K562 (cell line): ENCODE measurements at regions not wholly inside any gene's neighbourhood (a gene's known extent, or its start where the extent isn't known, plus 50 kb on each side); places are given as distances from the start of the nearest gene placed in this dataset.

ENCODE experiments used
- ATAC-seq: fragments of 200-7000 bp; cut with Tn5 transposase; 3 replicates; pipeline ENCODE4 v1.9.1; 2020; ENCODE audit warnings: moderate library complexity
- BruUV-seq: library from RNA; stranded (reverse); fragments of 400-500 nt; replicated peaks from 2 replicates; lab custom pipeline; 2021; lab: Mats Ljungman, UMichigan
- CTCF ChIA-PET: fragments of 300-600 bp; formaldehyde crosslinking; extraction: SDS; loops from one replicate; lab custom pipeline; 2021; ENCODE audit warnings: low intra/inter-chr PET ratio; lab: Yijun Ruan, JAX
- POLR2A ChIA-PET: fragments of 300-600, 350-650 bp; sonication (Branson Sonifier 250); formaldehyde crosslinking; extraction: SDS; loops from one replicate; lab custom pipeline; 2021; ENCODE audit warnings: antibody characterized with exemption, inconsistent platforms; lab: Yijun Ruan, JAX
- DNase-seq, 4 experiments: peaks; one replicate each; pipeline versions ENCODE4 v3.0.0 to v3.0.0-alpha.2; 2011 to 2018; ENCODE audit warnings: low spot score in 3 of 4, mixed read lengths in 3 of 4; ENCODE audit errors: extremely low read depth in 1 of 4
- FAIRE-seq: peaks from 2 replicates; lab custom pipeline; 2011; peaks lifted over from hg19 to GRCh38; lab: Jason Lieb, UNC
- H2AFZ ChIP-seq: 2 replicates; pipeline ENCODE4 v1.6.0; 2011; ENCODE audit warnings: low read depth, low read length, control low read depth, inconsistent platforms
- H3K27ac ChIP-seq: fragments of 200-600 bp; 3 replicates; pipeline ENCODE4 v1.8.0; 2011; ENCODE audit warnings: low read depth, mild to moderate bottlenecking, control low read depth, inconsistent platforms, low read length, moderate library complexity, mixed read lengths; ENCODE audit errors: extremely low read depth
- H3K27me3 ChIP-seq, 2 experiments: fragments of 300-600 bp in 1 of 2; 2 replicates in 1 of 2; 3 replicates in 1 of 2; pipeline versions ENCODE4 v1.6.0 to v1.8.0; 2011; ENCODE audit warnings: inconsistent platforms in 2 of 2, low read length in 2 of 2, mild to moderate bottlenecking in 1 of 2, mixed read lengths in 1 of 2, moderate library complexity in 1 of 2; ENCODE audit not compliant: control insufficient read depth in 2 of 2, insufficient read depth in 2 of 2
- H3K36me3 ChIP-seq: fragments of 300-600 bp; 3 replicates; pipeline ENCODE4 v1.8.0; 2011; ENCODE audit warnings: mild to moderate bottlenecking, low read length, inconsistent platforms; ENCODE audit not compliant: control insufficient read depth, insufficient read depth
- H3K4me1 ChIP-seq, 2 experiments: fragments of 200-600 bp in 1 of 2; replicated peaks in 1 of 2; 2 replicates in 1 of 2; 3 replicates in 1 of 2; pipeline versions ENCODE4 v1.5.1 to v1.8.0; 2011; ENCODE audit warnings: inconsistent platforms in 2 of 2, low read length in 2 of 2, mild to moderate bottlenecking in 1 of 2, mixed read lengths in 1 of 2, moderate library complexity in 1 of 2; ENCODE audit not compliant: control insufficient read depth in 2 of 2, insufficient read depth in 2 of 2
- H3K4me2 ChIP-seq: 2 replicates; pipeline ENCODE4 v1.6.1; 2011; ENCODE audit warnings: low read length, control low read depth, inconsistent platforms, mixed read lengths; ENCODE audit not compliant: insufficient read depth
- H3K4me3 ChIP-seq: fragments of 200-600 bp; sonication (generic), shearing (Covaris generic); 2 replicates; pipeline ENCODE4 v1.5.1; 2016; ENCODE audit warnings: control low read depth, inconsistent platforms
- H3K79me2 ChIP-seq: fragments of 200-600 bp; 3 replicates; pipeline ENCODE4 v1.8.0; 2011; ENCODE audit warnings: low read length, inconsistent platforms; ENCODE audit not compliant: control insufficient read depth, insufficient read depth
- H3K9ac ChIP-seq, 2 experiments: 2 replicates each; pipeline versions ENCODE4 v1.6.0 to v1.6.1; 2011; ENCODE audit warnings: low read depth in 2 of 2, low read length in 2 of 2, control low read depth in 1 of 2, inconsistent platforms in 1 of 2, mild to moderate bottlenecking in 1 of 2, mixed read lengths in 1 of 2; ENCODE audit not compliant: insufficient read depth in 1 of 2
- H3K9me1 ChIP-seq: one replicate; pipeline ENCODE4 v1.6.0; 2011; ENCODE audit warnings: inconsistent platforms, mild to moderate bottlenecking, low read length, moderate library complexity; ENCODE audit not compliant: control insufficient read depth, insufficient read depth
- H3K9me3 ChIP-seq: replicated peaks from 2 replicates; pipeline ENCODE4 v1.5.1; 2011; ENCODE audit warnings: low read depth, low read length, inconsistent platforms; ENCODE audit not compliant: control insufficient read depth, insufficient read depth
- H4K20me1 ChIP-seq: replicated peaks from 2 replicates; pipeline ENCODE4 v1.6.1; 2011; ENCODE audit warnings: low read length, inconsistent platforms, mixed read lengths; ENCODE audit not compliant: control insufficient read depth, insufficient read depth
- BRCA1 ChIP-seq, 2 experiments: fragments of 450-650 bp in 1 of 2; sonication (generic) in 1 of 2; formaldehyde crosslinking in 1 of 2; IDR thresholded peaks; 2 replicates each; pipeline versions ENCODE4 v1.5.0 to v1.6.1; 2017 to 2020; ENCODE audit warnings: mild to moderate bottlenecking in 1 of 2, missing genetic modification reagents in 1 of 2
- GTF2F1 ChIP-seq: IDR thresholded peaks from 2 replicates; pipeline ENCODE4 v1.6.1; 2011; ENCODE audit warnings: low read depth, low read length, improper control_type of control experiment
- NFXL1 ChIP-seq: fragments of 450-650 bp; formaldehyde crosslinking; IDR thresholded peaks from 2 replicates; pipeline ENCODE4 v1.4.0; 2021; ENCODE audit warnings: mild to moderate bottlenecking
- PHF20 ChIP-seq: fragments of 450-650 bp; IDR thresholded peaks from 2 replicates; pipeline ENCODE4 v1.6.1; 2018; ENCODE audit not compliant: partially characterized antibody
- POLR3G ChIP-seq: IDR thresholded peaks from 2 replicates; pipeline ENCODE4 v1.6.1; 2011; ENCODE audit not compliant: insufficient read length, insufficient replicate concordance; ENCODE audit errors: extremely low read depth
- SETDB1 ChIP-seq: IDR thresholded peaks from one replicate; pipeline ENCODE4 v1.6.1; 2012; ENCODE audit warnings: low read length, control low read depth, inconsistent platforms
- SRSF1 ChIP-seq: fragments of 200-400 bp; formaldehyde crosslinking; IDR thresholded peaks from 2 replicates; pipeline ENCODE4 v1.6.1; 2017; ENCODE audit warnings: mild to moderate bottlenecking, low read depth, low read length, moderate library complexity
- THRAP3 ChIP-seq: fragments of 450-650 bp; IDR thresholded peaks from 2 replicates; pipeline ENCODE4 v1.6.1; 2016; ENCODE audit warnings: mild to moderate bottlenecking, inconsistent platforms, borderline replicate concordance
- WHSC1 ChIP-seq: IDR thresholded peaks from one replicate; pipeline ENCODE4 v1.6.1; 2012; ENCODE audit warnings: low read length, control low read depth, inconsistent platforms
- ZNF140 ChIP-seq: fragments of 250-450 bp; sonication (Bioruptor Pico); IDR thresholded peaks from 2 replicates; pipeline ENCODE4 v1.8.0; 2021; ENCODE audit warnings: moderate library complexity, mild to moderate bottlenecking, inconsistent platforms
- ZNF232 ChIP-seq: sonication (generic); formaldehyde crosslinking; IDR thresholded peaks from 2 replicates; pipeline ENCODE4 v1.8.0; 2022; ENCODE audit warnings: mild to moderate bottlenecking, missing genetic modification reagents
- ZNF282 ChIP-seq: sonication (generic); formaldehyde crosslinking; IDR thresholded peaks from 2 replicates; pipeline ENCODE4 v1.8.1; 2023; ENCODE audit warnings: missing genetic modification reagents
- ZNF717 ChIP-seq: fragments of 250-450 bp; sonication (Bioruptor Pico); IDR thresholded peaks from 2 replicates; pipeline ENCODE4 v1.5.0; 2021
- WGBS: fragments of 100-300 bp; shearing (Covaris generic); methylation state at CpG from one replicate; pipeline ENCODE4 v1.1.6; 2016; ENCODE audit warnings: low coverage, mixed read lengths; ENCODE audit not compliant: insufficient coverage; ENCODE audit errors: missing lambda C conversion rate; 5-methylcytosine and 5-hydroxymethylcytosine counted together
- in situ Hi-C: fragments of 300-500 bp; cut with MboI; formaldehyde crosslinking; loops from 4 replicates; pipeline ENCODE4 v1.15.0; 2018; ENCODE audit warnings: inconsistent platforms, mixed read lengths
- intact Hi-C: fragments of 100-400 bp; cut with micrococcal nuclease; formaldehyde crosslinking; loops from 2 replicates; pipeline ENCODE4 v1.14.2; 2022
- TF ChIP-seq, protein P1 (sequence below): fragments of 200-800 bp; sonication (Bioruptor generic); IDR thresholded peaks from 2 replicates; pipeline ENCODE4 v1.6.1; 2017; ENCODE audit warnings: missing genetic modification characterization, missing compliant biosample characterization
- TF ChIP-seq, protein P2 (sequence below): fragments of 450-650 bp; formaldehyde crosslinking; IDR thresholded peaks from 2 replicates; pipeline ENCODE4 v1.4.0; 2020; ENCODE audit warnings: mild to moderate bottlenecking, mixed read lengths

DNA sequence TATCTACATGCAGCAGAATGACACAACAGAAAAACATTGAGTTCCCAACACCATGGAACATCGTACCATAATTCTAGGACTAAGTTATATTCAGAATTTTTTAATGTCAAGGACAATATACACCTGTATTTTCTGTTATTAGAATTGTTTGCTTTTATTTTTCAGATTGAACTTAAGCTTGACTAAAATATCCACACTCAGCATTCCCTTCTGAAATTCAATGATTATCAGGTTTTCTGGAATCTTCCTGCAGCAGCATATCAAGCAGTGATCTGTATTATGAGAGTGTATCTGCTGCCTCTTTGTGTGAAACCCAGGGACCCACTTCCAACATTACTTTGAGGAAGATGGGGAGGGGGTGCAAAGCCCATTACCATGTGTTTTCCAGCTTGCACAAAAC is 578.6 kb upstream of the JAG1 start:
- no peak overlapping the region for H3K4me2 ChIP-seq
- CTCF ChIA-PET, result no interaction called here
- no peaks in the 10 kb centered on the region for H3K79me2 ChIP-seq
- intact Hi-C loops (no loop called here), in situ Hi-C loops (no loop called here)
- H3K9ac ChIP-seq, result no peak overlapping the region
- H3K9me3 ChIP-seq, result no peaks in the 10 kb centered on the region
- FAIRE-seq (no peak), DNase-seq (no peak), ATAC-seq (no peak)
- BruUV-seq, result no TSS peak
- no peaks in the 10 kb centered on the region for H3K4me1 ChIP-seq
- POLR2A ChIA-PET, result no interaction called here
- no peak overlapping the region for H3K27ac ChIP-seq
- no peak overlapping the region for H3K4me3 ChIP-seq
- WGBS, result 0% methylated on average over 1 of the region's 1 CpG
- no peaks in the 10 kb centered on the region for H3K36me3 ChIP-seq
- no peaks in the 10 kb centered on the region for H3K27me3 ChIP-seq
- no peaks in the 10 kb centered on the region for H4K20me1 ChIP-seq
- TF ChIP-seq SRSF1 (no peak), GTF2F1 (no peak), POLR3G (no peak), NFXL1 (CRISPR knock-in tag) (no peak), ZNF232 (CRISPR knock-in tag) (no peak), ZNF282 (CRISPR knock-in tag) (no peak), ZNF717 (CRISPR knock-in tag) (no peak), THRAP3 (no peak), PHF20 (no peak), WHSC1 (no peak), BRCA1 (IDR thresholded peaks at IDR 0.05) (no peak), BRCA1 (CRISPR knock-in tag; IDR thresholded peaks at IDR 0.05) (no peak), ZNF140 (CRISPR knock-in tag) (no peak), SETDB1 (no peak)
- TF ChIP-seq, protein P1, sequence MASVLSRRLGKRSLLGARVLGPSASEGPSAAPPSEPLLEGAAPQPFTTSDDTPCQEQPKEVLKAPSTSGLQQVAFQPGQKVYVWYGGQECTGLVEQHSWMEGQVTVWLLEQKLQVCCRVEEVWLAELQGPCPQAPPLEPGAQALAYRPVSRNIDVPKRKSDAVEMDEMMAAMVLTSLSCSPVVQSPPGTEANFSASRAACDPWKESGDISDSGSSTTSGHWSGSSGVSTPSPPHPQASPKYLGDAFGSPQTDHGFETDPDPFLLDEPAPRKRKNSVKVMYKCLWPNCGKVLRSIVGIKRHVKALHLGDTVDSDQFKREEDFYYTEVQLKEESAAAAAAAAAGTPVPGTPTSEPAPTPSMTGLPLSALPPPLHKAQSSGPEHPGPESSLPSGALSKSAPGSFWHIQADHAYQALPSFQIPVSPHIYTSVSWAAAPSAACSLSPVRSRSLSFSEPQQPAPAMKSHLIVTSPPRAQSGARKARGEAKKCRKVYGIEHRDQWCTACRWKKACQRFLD (CRISPR knock-in tag), result no peak
- TF ChIP-seq, protein P2, sequence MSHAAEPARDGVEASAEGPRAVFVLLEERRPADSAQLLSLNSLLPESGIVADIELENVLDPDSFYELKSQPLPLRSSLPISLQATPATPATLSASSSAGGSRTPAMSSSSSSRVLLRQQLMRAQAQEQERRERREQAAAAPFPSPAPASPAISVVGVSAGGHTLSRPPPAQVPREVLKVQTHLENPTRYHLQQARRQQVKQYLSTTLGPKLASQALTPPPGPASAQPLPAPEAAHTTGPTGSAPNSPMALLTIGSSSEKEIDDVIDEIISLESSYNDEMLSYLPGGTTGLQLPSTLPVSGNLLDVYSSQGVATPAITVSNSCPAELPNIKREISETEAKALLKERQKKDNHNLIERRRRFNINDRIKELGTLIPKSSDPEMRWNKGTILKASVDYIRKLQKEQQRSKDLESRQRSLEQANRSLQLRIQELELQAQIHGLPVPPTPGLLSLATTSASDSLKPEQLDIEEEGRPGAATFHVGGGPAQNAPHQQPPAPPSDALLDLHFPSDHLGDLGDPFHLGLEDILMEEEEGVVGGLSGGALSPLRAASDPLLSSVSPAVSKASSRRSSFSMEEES (CRISPR knock-in tag), result no peak
- TF ChIP-seq, all 486 proteins: peak for 0
- Histone ChIP-seq H3K9me1 (no peaks in the 10 kb centered on the region), H2AFZ (no peak overlapping the region)
